IPS DF 4.7 (cell line): ENCODE measurements at regions not wholly inside any gene's neighbourhood (a gene's known extent, or its start where the extent isn't known, plus 50 kb on each side); places are given as distances from the start of the nearest gene placed in this dataset.

ENCODE experiments used
- DNase-seq: peaks from one replicate; pipeline ENCODE4 v3.0.0-alpha.2; 2013; ENCODE audit warnings: low spot score; ENCODE audit errors: extremely low read depth

- no peak for DNase-seq
Observed at GRCh38 chr1:164504749-164505148, 54.2 kb upstream of the PBX1 start.
